DOHH2 (cell line): ENCODE measurements at regions not wholly inside any gene's neighbourhood (a gene's known extent, or its start where the extent isn't known, plus 50 kb on each side); places are given as distances from the start of the nearest gene placed in this dataset.

ENCODE experiments used
- H3F3A ChIP-seq: fragments of 200-600 bp; sonication (generic), shearing (Covaris generic); 2 replicates; pipeline ENCODE4 v1.6.0; 2016; ENCODE audit warnings: antibody characterized with exemption, mild to moderate bottlenecking; ENCODE audit not compliant: control insufficient read depth, insufficient read depth
- H3K27ac ChIP-seq: fragments of 200-600 bp; sonication (generic); 2 replicates; pipeline ENCODE4 v1.5.1; 2014; ENCODE audit warnings: low read depth, mild to moderate bottlenecking, low read length, moderate library complexity
- H3K27me3 ChIP-seq: fragments of 200-600 bp; sonication (generic); 2 replicates; pipeline ENCODE4 v1.6.1; 2014; ENCODE audit warnings: mild to moderate bottlenecking, low read length, mixed read lengths; ENCODE audit not compliant: control insufficient read depth
- H3K36me3 ChIP-seq: fragments of 200-600 bp; sonication (generic); 2 replicates; pipeline ENCODE4 v1.6.1; 2014; ENCODE audit warnings: mild to moderate bottlenecking, low read length, moderate library complexity, mixed read lengths; ENCODE audit not compliant: control insufficient read depth
- H3K4me1 ChIP-seq: fragments of 200-600 bp; sonication (generic); 2 replicates; pipeline ENCODE4 v1.6.1; 2014; ENCODE audit warnings: mild to moderate bottlenecking, low read length, mixed read lengths; ENCODE audit not compliant: control insufficient read depth
- H3K4me2 ChIP-seq: fragments of 200-600 bp; sonication (generic); 2 replicates; pipeline ENCODE4 v1.6.0; 2014; ENCODE audit warnings: mild to moderate bottlenecking, low read length, moderate library complexity
- H3K4me3 ChIP-seq: fragments of 200-600 bp; sonication (generic); 2 replicates; pipeline ENCODE4 v1.5.1; 2014; ENCODE audit warnings: mild to moderate bottlenecking, low read length, mixed read lengths
- H3K79me2 ChIP-seq: fragments of 200-600 bp; sonication (generic); 2 replicates; pipeline ENCODE4 v1.6.1; 2014; ENCODE audit warnings: mild to moderate bottlenecking, low read length, mixed read lengths; ENCODE audit not compliant: control insufficient read depth
- H3K9me2 ChIP-seq: fragments of 200-600 bp; sonication (generic); replicated peaks from 2 replicates; pipeline ENCODE4 v1.6.1; 2014; ENCODE audit warnings: mild to moderate bottlenecking, low read length, mixed read lengths; ENCODE audit not compliant: control insufficient read depth
- H3K9me3 ChIP-seq: fragments of 200-600 bp; sonication (generic); 2 replicates; pipeline ENCODE4 v1.6.1; 2014; ENCODE audit warnings: antibody characterized with exemption, low read length, mixed read lengths; ENCODE audit not compliant: control insufficient read depth, insufficient read depth
- H4K20me1 ChIP-seq: fragments of 200-600 bp; sonication (generic); 2 replicates; pipeline ENCODE4 v1.6.0; 2014; ENCODE audit warnings: low read depth, mild to moderate bottlenecking, antibody characterized with exemption, low read length, moderate library complexity; ENCODE audit not compliant: control insufficient read depth, insufficient read depth
- CTCF ChIP-seq: fragments of 200-600 bp; sonication (generic); IDR thresholded peaks from one replicate; pipeline ENCODE4 v1.5.1; 2014; ENCODE audit warnings: antibody characterized with exemption, mild to moderate bottlenecking, low read depth, low read length; ENCODE audit not compliant: poor library complexity, severe bottlenecking
- EZH2phosphoT487 ChIP-seq: fragments of 200-600 bp; sonication (generic); IDR thresholded peaks from 2 replicates; pipeline ENCODE4 v1.6.1; 2017; ENCODE audit warnings: borderline replicate concordance, mild to moderate bottlenecking, antibody characterized with exemption, low read length, moderate library complexity, mixed read lengths

- Histone ChIP-seq H3K27ac (no peak overlapping the region), H3K4me3 (no peak overlapping the region)
Measured at GRCh38 chr14:82224610-82225009, 691.0 kb upstream of the SEL1L start.

GRCh38 chr14:82230748-82231147, 697.1 kb upstream of the SEL1L start:
- Histone ChIP-seq H3K4me2 (no peak overlapping the region), H3F3A (no peaks in the 10 kb centered on the region), H3K9me2 (no peaks in the 10 kb centered on the region), H3K27me3 (no peaks in the 10 kb centered on the region), H3K9me3 (no peaks in the 10 kb centered on the region), H3K27ac (no peak overlapping the region), H3K36me3 (no peaks in the 10 kb centered on the region), H3K4me1 (no peaks in the 10 kb centered on the region), H3K4me3 (no peak overlapping the region), H4K20me1 (no peaks in the 10 kb centered on the region), H3K79me2 (no peaks in the 10 kb centered on the region)
- no peak for TF ChIP-seq CTCF
- TF ChIP-seq EZH2phosphoT487, result no peak

More at GRCh38 chr14:82224610-82225009, 691.0 kb upstream of the SEL1L start:
- TF ChIP-seq EZH2phosphoT487 (no peak), CTCF (no peak)
- H3F3A ChIP-seq, result no peaks in the 10 kb centered on the region
- no peaks in the 10 kb centered on the region for H3K36me3 ChIP-seq
- no peaks in the 10 kb centered on the region for H3K27me3 ChIP-seq
- no peak overlapping the region for H3K4me2 ChIP-seq
- H3K4me1 ChIP-seq, result no peaks in the 10 kb centered on the region
- no peaks in the 10 kb centered on the region for H3K79me2 ChIP-seq
- H4K20me1 ChIP-seq, result no peaks in the 10 kb centered on the region
- H3K9me2 ChIP-seq, result no peaks in the 10 kb centered on the region
- H3K9me3 ChIP-seq, result no peaks in the 10 kb centered on the region

GRCh38 chr14:82238649-82239048, 705.0 kb upstream of the SEL1L start:
- TF ChIP-seq EZH2phosphoT487 (no peak), CTCF (no peak)
- H3K9me3 ChIP-seq, result no peaks in the 10 kb centered on the region
- H3K79me2 ChIP-seq, result no peaks in the 10 kb centered on the region
- H4K20me1 ChIP-seq, result no peaks in the 10 kb centered on the region
- no peak overlapping the region for H3K4me3 ChIP-seq
- H3K9me2 ChIP-seq, result no peaks in the 10 kb centered on the region
- no peak overlapping the region for H3K4me2 ChIP-seq
- no peak overlapping the region for H3K27ac ChIP-seq
- H3F3A ChIP-seq, result no peaks in the 10 kb centered on the region
- no peaks in the 10 kb centered on the region for H3K4me1 ChIP-seq
- no peaks in the 10 kb centered on the region for H3K27me3 ChIP-seq
- H3K36me3 ChIP-seq, result no peaks in the 10 kb centered on the region

- H3K27ac ChIP-seq, result no peak overlapping the region
- no peaks in the 10 kb centered on the region for H3F3A ChIP-seq
- H3K9me3 ChIP-seq, result no peaks in the 10 kb centered on the region
- no peaks in the 10 kb centered on the region for H3K36me3 ChIP-seq
- no peaks in the 10 kb centered on the region for H4K20me1 ChIP-seq
- TF ChIP-seq EZH2phosphoT487 (no peak), CTCF (no peak)
- no peak overlapping the region for H3K4me2 ChIP-seq
- no peaks in the 10 kb centered on the region for H3K9me2 ChIP-seq
- no peaks in the 10 kb centered on the region for H3K79me2 ChIP-seq
- no peaks in the 10 kb centered on the region for H3K27me3 ChIP-seq
- no peaks in the 10 kb centered on the region for H3K4me1 ChIP-seq
- H3K4me3 ChIP-seq, result no peak overlapping the region
Measured at GRCh38 chr14:82239223-82239622, 705.6 kb upstream of the SEL1L start.
